HCT116 (cell line): ENCODE measurements at regions not wholly inside any gene's neighbourhood (a gene's known extent, or its start where the extent isn't known, plus 50 kb on each side); places are given as distances from the start of the nearest gene placed in this dataset.

Experiments
- ATAC-seq: fragments of 200-7000 bp; cut with Tn5 transposase; 2 replicates; pipeline ENCODE4 v1.9.1; 2020; ENCODE audit warnings: mild to moderate bottlenecking, moderate library complexity
- BruUV-seq: library from RNA; stranded (reverse); fragments of 400-500 nt; replicated peaks from 2 replicates; lab custom pipeline; 2021; lab: Mats Ljungman, UMichigan
- CTCF ChIA-PET: fragments of 300-600 bp; sonication (Branson Sonifier 250); formaldehyde crosslinking; loops from one replicate; lab custom pipeline; 2021; ENCODE audit warnings: antibody characterized with exemption; lab: Charles Lee
- POLR2A ChIA-PET: fragments of 300-600, 350-600 bp; sonication (Branson Sonifier 250); formaldehyde crosslinking; loops from one replicate; lab custom pipeline; 2021; ENCODE audit warnings: antibody characterized with exemption; lab: Charles Lee
- RAD21 ChIA-PET, 2 experiments: fragments of 300-600 bp; sonication (Branson Sonifier 250); formaldehyde crosslinking; loops; one replicate each; lab custom pipeline; 2023; ENCODE audit warnings: low total read pairs in 2 of 2; ENCODE audit not compliant: uncharacterized antibody in 2 of 2, unreplicated experiment in 2 of 2, low non-redundant PET in 1 of 2; lab: Charles Lee
- DNase-seq: peaks from one replicate; pipeline ENCODE4 v3.0.0-alpha.2; 2010; ENCODE audit warnings: low read depth, low spot score
- H2AFZ ChIP-seq: fragments of 200-600 bp; shearing (Covaris generic), sonication (generic); 2 replicates; pipeline ENCODE4 v1.6.1; 2017; ENCODE audit warnings: low read depth, mixed run types, mixed read lengths, antibody characterized with exemption, low read length; ENCODE audit not compliant: poor library complexity, severe bottlenecking
- H3K27ac ChIP-seq: 2 replicates; pipeline ENCODE4 v1.5.1; 2012; ENCODE audit warnings: low read depth, low read length
- H3K27me3 ChIP-seq: fragments of 200-600 bp; sonication (generic); 2 replicates; pipeline ENCODE4 v1.6.1; 2016; ENCODE audit warnings: mixed run types, low read length, mixed read lengths; ENCODE audit not compliant: insufficient read depth
- H3K36me3 ChIP-seq, 2 experiments: fragments of 200-500 bp in 1 of 2; fragments of 200-600 bp in 1 of 2; sonication (Bioruptor generic) in 1 of 2; sonication (generic) in 1 of 2; 2 replicates each; pipeline versions ENCODE4 v1.5.1 to v1.6.1; 2014 to 2016; ENCODE audit warnings: low read length in 2 of 2, inconsistent platforms in 1 of 2, mixed read lengths in 1 of 2, mixed run types in 1 of 2; ENCODE audit not compliant: insufficient read depth in 2 of 2, control insufficient read depth in 1 of 2
- H3K4me1 ChIP-seq, 2 experiments: fragments of 200-600 bp in 1 of 2; sonication (generic) in 1 of 2; 2 replicates each; pipeline versions ENCODE4 v1.5.1 to v1.6.1; 2012 to 2017; ENCODE audit warnings: low read length in 2 of 2, inconsistent platforms in 1 of 2, mild to moderate bottlenecking in 1 of 2, mixed read lengths in 1 of 2, mixed run types in 1 of 2, moderate library complexity in 1 of 2; ENCODE audit not compliant: insufficient read depth in 2 of 2, control insufficient read depth in 1 of 2
- H3K4me2 ChIP-seq: fragments of 200-600 bp; sonication (generic); 2 replicates; pipeline ENCODE4 v1.6.1; 2017; ENCODE audit warnings: mixed run types, low read length, mixed read lengths
- H3K4me3 ChIP-seq, 2 experiments: fragments of 200-600 bp in 1 of 2; sonication (generic) in 1 of 2; replicated peaks in 1 of 2; 2 replicates each; pipeline ENCODE4 v1.5.1; 2011 to 2016; ENCODE audit warnings: low read length in 2 of 2, control low read depth in 1 of 2, low read depth in 1 of 2, mild to moderate bottlenecking in 1 of 2, mixed read lengths in 1 of 2, mixed run types in 1 of 2
- H3K79me2 ChIP-seq: fragments of 200-600 bp; sonication (generic); 2 replicates; pipeline ENCODE4 v1.6.1; 2017; ENCODE audit warnings: mild to moderate bottlenecking, mixed run types, low read length, moderate library complexity, mixed read lengths; ENCODE audit not compliant: insufficient read depth
- H3K9ac ChIP-seq: fragments of 200-600 bp; sonication (generic); 2 replicates; pipeline ENCODE4 v1.6.1; 2016; ENCODE audit warnings: low read length, mixed read lengths
- H3K9me2 ChIP-seq: fragments of 200-600 bp; sonication (generic), shearing (Covaris generic); 2 replicates; pipeline ENCODE4 v1.6.1; 2017; ENCODE audit warnings: mixed run types, mild to moderate bottlenecking, moderate library complexity; ENCODE audit not compliant: insufficient read depth
- H3K9me3 ChIP-seq, 2 experiments: fragments of 200-500 bp in 1 of 2; fragments of 200-600 bp in 1 of 2; sonication (Bioruptor generic) in 1 of 2; sonication (generic) in 1 of 2; 2 replicates each; pipeline ENCODE4 v1.6.1; 2014 to 2017; ENCODE audit warnings: low read length in 2 of 2, mixed read lengths in 2 of 2, inconsistent platforms in 1 of 2, low read depth in 1 of 2, mild to moderate bottlenecking in 1 of 2, mixed run types in 1 of 2, moderate library complexity in 1 of 2; ENCODE audit not compliant: control insufficient read depth in 1 of 2, insufficient read depth in 1 of 2
- H4K20me1 ChIP-seq: fragments of 200-600 bp; sonication (generic), shearing (Covaris generic); 2 replicates; pipeline ENCODE4 v1.6.1; 2017; ENCODE audit warnings: mixed run types, mild to moderate bottlenecking, moderate library complexity; ENCODE audit not compliant: insufficient read depth
- CBX3 ChIP-seq: IDR thresholded peaks from 2 replicates; pipeline ENCODE4 v1.6.1; 2012; ENCODE audit warnings: low read depth
- CEBPB ChIP-seq: IDR thresholded peaks from 2 replicates; pipeline ENCODE4 v1.6.1; 2012; ENCODE audit warnings: low read depth
- EGR1 ChIP-seq: IDR thresholded peaks from 2 replicates; pipeline ENCODE4 v1.6.1; 2012; ENCODE audit warnings: low read depth
- ELF1 ChIP-seq: IDR thresholded peaks from 2 replicates; pipeline ENCODE4 v1.6.1; 2012; ENCODE audit warnings: low read depth, borderline replicate concordance
- EZH2phosphoT487 ChIP-seq: fragments of 200-600 bp; IDR thresholded peaks from 2 replicates; pipeline ENCODE4 v1.6.1; 2018; ENCODE audit warnings: antibody characterized with exemption, borderline replicate concordance
- FOSL1 ChIP-seq: IDR thresholded peaks from 2 replicates; pipeline ENCODE4 v1.6.1; 2012; ENCODE audit warnings: low read depth
- JUND ChIP-seq: IDR thresholded peaks from 2 replicates; pipeline ENCODE4 v1.6.1; 2012
- MAX ChIP-seq: IDR thresholded peaks from 2 replicates; pipeline ENCODE4 v1.6.1; 2012
- POLR2A ChIP-seq: IDR thresholded peaks from 2 replicates; pipeline ENCODE4 v1.7.0; 2011; ENCODE audit warnings: borderline replicate concordance; ENCODE audit not compliant: insufficient read depth, insufficient read length; ENCODE audit errors: extremely low read depth
- POLR2AphosphoS5 ChIP-seq: IDR thresholded peaks from 2 replicates; pipeline ENCODE4 v1.6.1; 2011; ENCODE audit warnings: mild to moderate bottlenecking, low read depth, low read length, moderate library complexity
- SP1 ChIP-seq: IDR thresholded peaks from 2 replicates; pipeline ENCODE4 v1.6.1; 2012; ENCODE audit warnings: low read depth
- TCF7L2 ChIP-seq: IDR thresholded peaks from 2 replicates; pipeline ENCODE4 v1.7.0; 2011; ENCODE audit warnings: borderline replicate concordance, inconsistent platforms; ENCODE audit not compliant: insufficient read depth, insufficient read length; ENCODE audit errors: extremely low read depth
- YY1 ChIP-seq: IDR thresholded peaks from 2 replicates; pipeline ENCODE4 v1.6.1; 2011; ENCODE audit warnings: low read length, low read depth, moderate library complexity, mild to moderate bottlenecking; ENCODE audit not compliant: insufficient replicate concordance; ENCODE audit errors: extremely low read depth
- ZFX ChIP-seq: fragments of 450-650 bp; IDR thresholded peaks from 2 replicates; pipeline ENCODE4 v1.6.1; 2017
- ZNF274 ChIP-seq: fragments of 200-500 bp; sonication (Bioruptor generic); IDR thresholded peaks from 2 replicates; pipeline ENCODE4 v1.6.1; 2014; ENCODE audit warnings: mild to moderate bottlenecking, low read depth, low read length, inconsistent platforms
- intact Hi-C: fragments of 100-400 bp; cut with micrococcal nuclease; formaldehyde crosslinking; loops from 2 replicates; pipeline ENCODE4 v1.10.0; 2022
- TF ChIP-seq, protein P1 (sequence below): IDR thresholded peaks from 2 replicates; pipeline ENCODE4 v1.6.1; 2012; ENCODE audit warnings: low read depth

DNA sequence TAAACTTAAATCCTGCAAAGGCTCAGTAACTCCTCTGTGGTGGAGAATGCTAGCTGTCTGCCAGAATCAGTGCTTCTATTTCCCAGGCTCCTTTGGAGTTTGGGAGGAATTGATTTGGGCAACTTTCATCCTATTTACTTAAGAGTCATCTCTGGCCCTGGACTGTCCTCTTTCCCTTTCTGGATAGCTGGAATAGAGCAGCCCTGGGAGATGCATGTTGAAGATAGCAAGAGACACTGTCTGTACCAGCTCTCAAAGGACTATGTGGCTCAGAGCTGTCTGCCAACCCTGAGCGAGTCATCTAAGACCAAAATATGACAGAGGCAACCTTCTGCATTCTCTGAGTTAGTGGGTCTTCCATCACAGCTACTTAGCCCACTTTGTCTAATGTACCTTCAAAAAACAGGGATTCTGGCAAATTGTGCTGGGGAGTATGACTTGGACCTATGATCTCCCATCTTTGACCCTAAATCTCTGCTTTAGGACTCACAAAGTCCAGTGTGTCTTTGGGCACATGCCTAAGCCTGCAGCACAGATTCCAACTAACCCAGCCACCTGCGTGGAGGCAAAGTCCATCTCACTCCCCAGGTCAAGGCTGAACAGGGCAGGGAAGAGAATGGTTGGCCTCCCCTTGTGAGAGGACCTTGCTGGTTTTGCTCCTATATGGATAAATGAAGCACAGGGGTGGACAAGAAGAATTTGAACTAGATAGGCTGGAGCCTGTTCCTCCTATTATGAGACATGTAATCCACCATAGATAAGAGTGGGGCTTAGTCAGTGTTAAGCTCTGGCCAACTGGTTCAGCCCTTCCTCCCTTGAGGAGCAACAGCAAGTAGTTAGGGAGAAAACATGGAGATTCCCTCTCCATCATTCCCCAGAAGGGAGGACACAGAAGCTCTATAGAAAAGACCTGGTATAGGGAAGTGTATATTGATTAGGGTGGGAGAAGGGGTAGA, 99.1 kb upstream of the PELI1 start:
- H3K9ac ChIP-seq, result no peak overlapping the region
- H3K36me3 ChIP-seq, result no peaks in the 10 kb centered on the region
- no peaks in the 10 kb centered on the region for H3K9me2 ChIP-seq
- H3K27me3 ChIP-seq, result peaks cover 18% of the 10 kb centered on the region; the same call in 1 of the 2 replicates
- POLR2A ChIA-PET, result no interaction called here
- RAD21 ChIA-PET, result no interaction called here
- H3K4me2 ChIP-seq, result no peak overlapping the region
- no peak overlapping the region for H2AFZ ChIP-seq
- H3K9me3 ChIP-seq, result no peaks in the 10 kb centered on the region
- intact Hi-C loops, result no loop called here
- no peak overlapping the region for H3K27ac ChIP-seq
- no TSS peak for BruUV-seq
- ATAC-seq, result no peak
- CTCF ChIA-PET, result no interaction called here
- DNase-seq, result no peak
- no peaks in the 10 kb centered on the region for H3K4me1 ChIP-seq
- TF ChIP-seq POLR2AphosphoS5, result no peak
- TF ChIP-seq MAX, result no peak
- no peak for TF ChIP-seq EZH2phosphoT487
- TF ChIP-seq JUND, result no peak
- no peak for TF ChIP-seq POLR2A
- no peak overlapping the region for H3K4me3 ChIP-seq
- H4K20me1 ChIP-seq, result no peaks in the 10 kb centered on the region
- H3K79me2 ChIP-seq, result no peaks in the 10 kb centered on the region

GRCh38 chr2:64244037-64244416, 99.8 kb upstream of the PELI1 start:
- CTCF ChIA-PET, result no interaction called here
- DNase-seq, result no peak
- RAD21 ChIA-PET, result no interaction called here
- no peaks in the 10 kb centered on the region for H3K9me2 ChIP-seq
- POLR2A ChIA-PET, result no interaction called here
- no TSS peak for BruUV-seq
- no peak overlapping the region for H3K27ac ChIP-seq
- peaks cover 18% of the 10 kb centered on the region; the same call in 1 of the 2 replicates for H3K27me3 ChIP-seq
- H3K4me3 ChIP-seq, result no peak overlapping the region
- no peaks in the 10 kb centered on the region for H4K20me1 ChIP-seq
- no peak for ATAC-seq
- H3K36me3 ChIP-seq, result no peaks in the 10 kb centered on the region
- no peaks in the 10 kb centered on the region for H3K4me1 ChIP-seq
- H3K4me2 ChIP-seq, result no peak overlapping the region
- H3K9me3 ChIP-seq, result no peaks in the 10 kb centered on the region
- intact Hi-C loops, result no loop called here
- TF ChIP-seq POLR2A, result no peak
- TF ChIP-seq ELF1, result no peak
- no peak for TF ChIP-seq FOSL1
- TF ChIP-seq, protein P1, sequence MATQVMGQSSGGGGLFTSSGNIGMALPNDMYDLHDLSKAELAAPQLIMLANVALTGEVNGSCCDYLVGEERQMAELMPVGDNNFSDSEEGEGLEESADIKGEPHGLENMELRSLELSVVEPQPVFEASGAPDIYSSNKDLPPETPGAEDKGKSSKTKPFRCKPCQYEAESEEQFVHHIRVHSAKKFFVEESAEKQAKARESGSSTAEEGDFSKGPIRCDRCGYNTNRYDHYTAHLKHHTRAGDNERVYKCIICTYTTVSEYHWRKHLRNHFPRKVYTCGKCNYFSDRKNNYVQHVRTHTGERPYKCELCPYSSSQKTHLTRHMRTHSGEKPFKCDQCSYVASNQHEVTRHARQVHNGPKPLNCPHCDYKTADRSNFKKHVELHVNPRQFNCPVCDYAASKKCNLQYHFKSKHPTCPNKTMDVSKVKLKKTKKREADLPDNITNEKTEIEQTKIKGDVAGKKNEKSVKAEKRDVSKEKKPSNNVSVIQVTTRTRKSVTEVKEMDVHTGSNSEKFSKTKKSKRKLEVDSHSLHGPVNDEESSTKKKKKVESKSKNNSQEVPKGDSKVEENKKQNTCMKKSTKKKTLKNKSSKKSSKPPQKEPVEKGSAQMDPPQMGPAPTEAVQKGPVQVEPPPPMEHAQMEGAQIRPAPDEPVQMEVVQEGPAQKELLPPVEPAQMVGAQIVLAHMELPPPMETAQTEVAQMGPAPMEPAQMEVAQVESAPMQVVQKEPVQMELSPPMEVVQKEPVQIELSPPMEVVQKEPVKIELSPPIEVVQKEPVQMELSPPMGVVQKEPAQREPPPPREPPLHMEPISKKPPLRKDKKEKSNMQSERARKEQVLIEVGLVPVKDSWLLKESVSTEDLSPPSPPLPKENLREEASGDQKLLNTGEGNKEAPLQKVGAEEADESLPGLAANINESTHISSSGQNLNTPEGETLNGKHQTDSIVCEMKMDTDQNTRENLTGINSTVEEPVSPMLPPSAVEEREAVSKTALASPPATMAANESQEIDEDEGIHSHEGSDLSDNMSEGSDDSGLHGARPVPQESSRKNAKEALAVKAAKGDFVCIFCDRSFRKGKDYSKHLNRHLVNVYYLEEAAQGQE, result no peak
- no peak for TF ChIP-seq ZFX
- TF ChIP-seq EGR1, result no peak
- no peak for TF ChIP-seq ZNF274
- no peak for TF ChIP-seq CEBPB
- no peak for TF ChIP-seq JUND
- TF ChIP-seq SP1, result no peak
- no peak for TF ChIP-seq YY1
- TF ChIP-seq CBX3, result no peak
- TF ChIP-seq TCF7L2, result no peak
- no peak overlapping the region for H3K9ac ChIP-seq
- no peaks in the 10 kb centered on the region for H3K79me2 ChIP-seq
- no peak overlapping the region for H2AFZ ChIP-seq
